Panc1 (cell line): ENCODE measurements at regions not wholly inside any gene's neighbourhood (a gene's known extent, or its start where the extent isn't known, plus 50 kb on each side); places are given as distances from the start of the nearest gene placed in this dataset.

Experiments
- ATAC-seq: fragments of 200-7000 bp; cut with Tn5 transposase; 2 replicates; pipeline ENCODE4 v1.9.1; 2020; ENCODE audit warnings: mild to moderate bottlenecking, moderate library complexity
- BruUV-seq: library from RNA; stranded (reverse); fragments of 400-500 nt; replicated peaks from 2 replicates; lab custom pipeline; 2021; lab: Mats Ljungman, UMichigan
- CTCF ChIA-PET: fragments of 300-600 bp; sonication (Branson Sonifier 250); formaldehyde crosslinking; loops from one replicate; lab custom pipeline; 2022; ENCODE audit warnings: antibody characterized with exemption; lab: Charles Lee
- POLR2A ChIA-PET: fragments of 300-600 bp; sonication (Branson Sonifier 250); formaldehyde crosslinking; loops from one replicate; lab custom pipeline; 2022; ENCODE audit warnings: antibody characterized with exemption; lab: Charles Lee
- DNase-seq: peaks from one replicate; pipeline ENCODE4 v3.0.0-alpha.2; 2010; ENCODE audit warnings: low read depth, low spot score
- H3K27ac ChIP-seq: 2 replicates; pipeline ENCODE4 v1.5.1; 2011; ENCODE audit warnings: mild to moderate bottlenecking, low read length, inconsistent platforms
- H3K27me3 ChIP-seq: fragments of 200-500 bp; sonication (Bioruptor generic); 2 replicates; pipeline ENCODE4 v1.6.0; 2014; ENCODE audit warnings: low read length, inconsistent platforms; ENCODE audit not compliant: control insufficient read depth, insufficient read depth
- H3K36me3 ChIP-seq: fragments of 200-500 bp; sonication (Bioruptor generic); 2 replicates; pipeline ENCODE4 v1.5.1; 2014; ENCODE audit warnings: inconsistent platforms, mild to moderate bottlenecking, low read length, moderate library complexity; ENCODE audit not compliant: control insufficient read depth, insufficient read depth
- H3K4me1 ChIP-seq: 2 replicates; pipeline ENCODE4 v1.5.1; 2011; ENCODE audit warnings: inconsistent platforms, mild to moderate bottlenecking, low read length, moderate library complexity; ENCODE audit not compliant: control insufficient read depth, insufficient read depth
- H3K4me3 ChIP-seq, 2 experiments: 2 replicates each; pipeline ENCODE4 v1.5.1; 2011 to 2012; ENCODE audit warnings: low read depth in 2 of 2, low read length in 2 of 2, mild to moderate bottlenecking in 2 of 2, inconsistent platforms in 1 of 2, moderate library complexity in 1 of 2
- H3K9me3 ChIP-seq: fragments of 200-500 bp; sonication (Bioruptor generic); 2 replicates; pipeline ENCODE4 v1.5.1; 2014; ENCODE audit warnings: low read depth, mild to moderate bottlenecking, inconsistent platforms, low read length, moderate library complexity; ENCODE audit not compliant: control insufficient read depth, insufficient read depth
- POLR2AphosphoS5 ChIP-seq: IDR thresholded peaks from 2 replicates; pipeline ENCODE4 v1.6.1; 2012; ENCODE audit warnings: mild to moderate bottlenecking, low read depth, low read length, moderate library complexity
- SIN3A ChIP-seq: IDR thresholded peaks from 2 replicates; pipeline ENCODE4 v1.6.1; 2012; ENCODE audit warnings: low read depth, mild to moderate bottlenecking, low read length, moderate library complexity, borderline replicate concordance; ENCODE audit not compliant: insufficient read depth
- TCF7L2 ChIP-seq: IDR thresholded peaks from 2 replicates; pipeline ENCODE4 v1.6.1; 2011; ENCODE audit warnings: mild to moderate bottlenecking, low read depth, low read length, inconsistent platforms
- in situ Hi-C: cut with HindIII; loops from 2 replicates; pipeline ENCODE4 v1.10.0; 2016; ENCODE audit warnings: low sequenced_read_pairs, low pct_unique_long_range_greater_than_20kb
- intact Hi-C: fragments of 100-400 bp; cut with micrococcal nuclease; formaldehyde crosslinking; loops from one replicate; pipeline ENCODE4 v1.10.0; 2022; ENCODE audit not compliant: unreplicated experiment
- TF ChIP-seq, protein P1 (sequence below), 2 experiments: IDR thresholded peaks; 2 replicates each; pipeline ENCODE4 v1.6.1; 2011 to 2012; ENCODE audit warnings: low read depth in 2 of 2, control low read depth in 1 of 2, low read length in 1 of 2, mild to moderate bottlenecking in 1 of 2, moderate library complexity in 1 of 2; ENCODE audit not compliant: insufficient read depth in 1 of 2
- TF ChIP-seq, protein P2 (sequence below): fragments of 450-650 bp; IDR thresholded peaks from 2 replicates; pipeline ENCODE4 v1.5.1; 2017; ENCODE audit warnings: mild to moderate bottlenecking

DNA sequence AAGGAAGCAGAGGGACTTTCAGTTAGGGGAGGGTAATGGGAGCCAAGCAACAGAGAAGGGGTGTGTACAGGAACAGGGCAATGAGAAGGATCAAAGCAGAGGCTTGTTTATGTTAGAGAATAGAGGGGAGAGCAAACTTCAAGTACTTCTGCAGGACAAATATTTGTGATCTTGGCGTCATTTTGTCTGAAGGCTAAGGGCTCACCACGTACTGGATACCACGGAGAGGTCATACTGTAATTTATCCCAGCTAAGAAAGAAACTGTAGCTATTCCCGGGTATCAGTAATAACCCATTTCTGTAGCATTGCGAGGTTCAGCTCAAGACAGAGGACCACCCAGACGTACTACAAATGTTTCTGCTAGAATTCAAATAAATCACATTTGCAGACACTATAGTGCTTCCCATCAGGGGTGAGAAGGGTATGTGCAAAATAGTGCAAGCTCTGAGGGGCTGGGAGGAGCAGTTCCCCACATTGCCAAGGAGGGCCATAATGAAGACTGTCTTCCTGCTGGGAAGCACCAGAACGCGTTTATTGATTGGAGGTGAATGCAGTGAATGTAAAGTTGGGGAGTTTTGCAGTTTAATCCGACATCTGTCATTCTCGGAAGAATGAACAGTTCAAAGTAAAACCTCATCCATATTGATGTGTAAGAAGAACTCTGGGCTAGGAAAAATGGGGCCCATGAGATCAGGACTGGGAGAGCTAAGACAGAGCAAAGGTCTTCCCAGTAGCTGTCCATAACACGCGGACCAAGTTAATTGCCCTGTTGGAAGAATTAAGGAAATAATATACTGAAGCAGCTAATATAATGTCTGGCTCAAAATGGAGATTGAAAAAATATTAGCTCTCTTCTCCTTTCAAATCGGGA, 136.9 kb downstream of the RWDD3 start:
- H3K27me3 ChIP-seq: no peaks in the 10 kb centered on the region
- in situ Hi-C loops (no loop called here), intact Hi-C loops (no loop called here)
- DNase-seq (no peak), ATAC-seq (no peak)
- no peak overlapping the region for H3K27ac ChIP-seq
- no peaks in the 10 kb centered on the region for H3K36me3 ChIP-seq
- no peak for TF ChIP-seq POLR2AphosphoS5
- TF ChIP-seq, protein P1, sequence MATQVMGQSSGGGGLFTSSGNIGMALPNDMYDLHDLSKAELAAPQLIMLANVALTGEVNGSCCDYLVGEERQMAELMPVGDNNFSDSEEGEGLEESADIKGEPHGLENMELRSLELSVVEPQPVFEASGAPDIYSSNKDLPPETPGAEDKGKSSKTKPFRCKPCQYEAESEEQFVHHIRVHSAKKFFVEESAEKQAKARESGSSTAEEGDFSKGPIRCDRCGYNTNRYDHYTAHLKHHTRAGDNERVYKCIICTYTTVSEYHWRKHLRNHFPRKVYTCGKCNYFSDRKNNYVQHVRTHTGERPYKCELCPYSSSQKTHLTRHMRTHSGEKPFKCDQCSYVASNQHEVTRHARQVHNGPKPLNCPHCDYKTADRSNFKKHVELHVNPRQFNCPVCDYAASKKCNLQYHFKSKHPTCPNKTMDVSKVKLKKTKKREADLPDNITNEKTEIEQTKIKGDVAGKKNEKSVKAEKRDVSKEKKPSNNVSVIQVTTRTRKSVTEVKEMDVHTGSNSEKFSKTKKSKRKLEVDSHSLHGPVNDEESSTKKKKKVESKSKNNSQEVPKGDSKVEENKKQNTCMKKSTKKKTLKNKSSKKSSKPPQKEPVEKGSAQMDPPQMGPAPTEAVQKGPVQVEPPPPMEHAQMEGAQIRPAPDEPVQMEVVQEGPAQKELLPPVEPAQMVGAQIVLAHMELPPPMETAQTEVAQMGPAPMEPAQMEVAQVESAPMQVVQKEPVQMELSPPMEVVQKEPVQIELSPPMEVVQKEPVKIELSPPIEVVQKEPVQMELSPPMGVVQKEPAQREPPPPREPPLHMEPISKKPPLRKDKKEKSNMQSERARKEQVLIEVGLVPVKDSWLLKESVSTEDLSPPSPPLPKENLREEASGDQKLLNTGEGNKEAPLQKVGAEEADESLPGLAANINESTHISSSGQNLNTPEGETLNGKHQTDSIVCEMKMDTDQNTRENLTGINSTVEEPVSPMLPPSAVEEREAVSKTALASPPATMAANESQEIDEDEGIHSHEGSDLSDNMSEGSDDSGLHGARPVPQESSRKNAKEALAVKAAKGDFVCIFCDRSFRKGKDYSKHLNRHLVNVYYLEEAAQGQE (IDR thresholded peaks at IDR 0.05; ENCODE audit: insufficient read depth in 1 of 2, low read depth in 2 of 2, low read length in 1 of 2): no peak
- TF ChIP-seq SIN3A: no peak
- no peak for TF ChIP-seq TCF7L2
- TF ChIP-seq, protein P2, sequence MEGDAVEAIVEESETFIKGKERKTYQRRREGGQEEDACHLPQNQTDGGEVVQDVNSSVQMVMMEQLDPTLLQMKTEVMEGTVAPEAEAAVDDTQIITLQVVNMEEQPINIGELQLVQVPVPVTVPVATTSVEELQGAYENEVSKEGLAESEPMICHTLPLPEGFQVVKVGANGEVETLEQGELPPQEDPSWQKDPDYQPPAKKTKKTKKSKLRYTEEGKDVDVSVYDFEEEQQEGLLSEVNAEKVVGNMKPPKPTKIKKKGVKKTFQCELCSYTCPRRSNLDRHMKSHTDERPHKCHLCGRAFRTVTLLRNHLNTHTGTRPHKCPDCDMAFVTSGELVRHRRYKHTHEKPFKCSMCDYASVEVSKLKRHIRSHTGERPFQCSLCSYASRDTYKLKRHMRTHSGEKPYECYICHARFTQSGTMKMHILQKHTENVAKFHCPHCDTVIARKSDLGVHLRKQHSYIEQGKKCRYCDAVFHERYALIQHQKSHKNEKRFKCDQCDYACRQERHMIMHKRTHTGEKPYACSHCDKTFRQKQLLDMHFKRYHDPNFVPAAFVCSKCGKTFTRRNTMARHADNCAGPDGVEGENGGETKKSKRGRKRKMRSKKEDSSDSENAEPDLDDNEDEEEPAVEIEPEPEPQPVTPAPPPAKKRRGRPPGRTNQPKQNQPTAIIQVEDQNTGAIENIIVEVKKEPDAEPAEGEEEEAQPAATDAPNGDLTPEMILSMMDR: no peak
- H3K4me3 ChIP-seq: no peak overlapping the region
- POLR2A ChIA-PET: no interaction called here
- BruUV-seq: no TSS peak
- CTCF ChIA-PET: no interaction called here
- H3K9me3 ChIP-seq: no peaks in the 10 kb centered on the region
- H3K4me1 ChIP-seq: no peaks in the 10 kb centered on the region

DNA sequence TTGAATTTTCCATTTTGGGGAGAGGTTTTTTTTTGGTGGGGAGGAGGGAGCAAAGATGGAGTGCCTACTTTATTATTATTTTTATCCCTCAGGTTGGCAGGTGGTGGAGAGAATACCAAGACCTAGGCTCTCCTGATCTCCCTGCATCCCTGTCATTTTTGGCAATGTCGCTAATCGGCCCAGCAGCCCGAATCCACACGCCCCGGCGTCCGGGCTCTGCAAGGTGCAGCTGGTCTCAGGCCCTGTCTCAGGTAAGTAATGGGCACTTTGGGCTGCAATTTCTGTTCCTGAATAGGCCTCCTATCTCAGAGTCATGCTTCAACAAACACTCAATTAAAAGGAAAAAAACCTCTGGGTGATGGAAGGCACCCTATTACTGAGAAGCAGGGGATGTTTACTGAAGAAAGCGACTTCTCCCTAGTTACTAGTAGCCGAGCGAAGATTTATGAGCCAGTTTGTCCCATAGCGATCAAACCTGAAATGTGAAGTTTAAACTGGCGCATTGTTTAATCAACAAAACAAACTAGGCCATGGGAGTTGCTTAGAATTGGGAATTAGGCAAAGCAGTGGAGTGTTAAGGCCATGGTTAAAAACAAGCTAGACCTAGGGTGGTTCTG, 137.8 kb downstream of the RWDD3 start:
- no TSS peak for BruUV-seq
- CTCF ChIA-PET: no interaction called here

More for the DNA sequence above, 137.8 kb downstream of the RWDD3 start:
- Histone ChIP-seq H3K36me3 (no peaks in the 10 kb centered on the region), H3K4me3 (no peak overlapping the region), H3K27ac (no peak overlapping the region), H3K9me3 (no peaks in the 10 kb centered on the region), H3K4me1 (no peaks in the 10 kb centered on the region), H3K27me3 (no peaks in the 10 kb centered on the region)
- POLR2A ChIA-PET: no interaction called here
- intact Hi-C loops: no loop called here
- DNase-seq: no peak
- in situ Hi-C loops: no loop called here
- no peak for TF ChIP-seq POLR2AphosphoS5
- TF ChIP-seq TCF7L2: no peak
- TF ChIP-seq, protein P1 (IDR thresholded peaks at IDR 0.05; ENCODE audit: insufficient read depth in 1 of 2, low read depth in 2 of 2, low read length in 1 of 2): no peak
- TF ChIP-seq SIN3A: no peak
- TF ChIP-seq, protein P2: no peak
- no peak for ATAC-seq
